Osteoblast (primary cell): ENCODE measurements at regions not wholly inside any gene's neighbourhood (a gene's known extent, or its start where the extent isn't known, plus 50 kb on each side); places are given as distances from the start of the nearest gene placed in this dataset.

Experiments used
- DNase-seq: peaks from one replicate; pipeline ENCODE4 v3.0.0; 2011; ENCODE audit warnings: low spot score, mixed read lengths; ENCODE audit not compliant: insufficient read length; ENCODE audit errors: missing footprints
- H2AFZ ChIP-seq: 2 replicates; pipeline ENCODE4 v1.6.0; 2011; ENCODE audit warnings: mild to moderate bottlenecking, low read length
- H3K27ac ChIP-seq: 2 replicates; pipeline ENCODE4 v1.5.1; 2011; ENCODE audit warnings: mild to moderate bottlenecking, low read depth, low read length, moderate library complexity
- H3K27me3 ChIP-seq: 2 replicates; pipeline ENCODE4 v1.6.0; 2012; ENCODE audit warnings: mild to moderate bottlenecking, control low read depth, inconsistent platforms, low read length, moderate library complexity; ENCODE audit not compliant: insufficient read depth
- H3K36me3 ChIP-seq: 2 replicates; pipeline ENCODE4 v1.5.1; 2011; ENCODE audit warnings: mild to moderate bottlenecking, low read length, control low read depth, moderate library complexity; ENCODE audit not compliant: insufficient read depth
- H3K4me1 ChIP-seq: 2 replicates; pipeline ENCODE4 v1.5.1; 2011; ENCODE audit warnings: mild to moderate bottlenecking, low read length, control low read depth, moderate library complexity; ENCODE audit not compliant: insufficient read depth
- H3K4me2 ChIP-seq: 2 replicates; pipeline ENCODE4 v1.6.0; 2011; ENCODE audit warnings: mild to moderate bottlenecking, low read length; ENCODE audit not compliant: insufficient read depth
- H3K4me3 ChIP-seq: fragments of 200-600 bp; sonication (generic); 3 replicates; pipeline ENCODE4 v1.5.1; 2012; ENCODE audit warnings: mild to moderate bottlenecking, low read length, inconsistent platforms; ENCODE audit not compliant: insufficient read depth
- H3K79me2 ChIP-seq: 2 replicates; pipeline ENCODE4 v1.6.0; 2012; ENCODE audit warnings: mild to moderate bottlenecking, low read length, control low read depth, inconsistent platforms; ENCODE audit not compliant: insufficient read depth
- H3K9me3 ChIP-seq: 2 replicates; pipeline ENCODE4 v1.5.1; 2011; ENCODE audit warnings: low read depth, low read length, control low read depth
- H4K20me1 ChIP-seq: 2 replicates; pipeline ENCODE4 v1.6.0; 2012; ENCODE audit warnings: mild to moderate bottlenecking, low read length, control low read depth; ENCODE audit not compliant: insufficient read depth
- CTCF ChIP-seq: IDR thresholded peaks from 2 replicates; pipeline ENCODE4 v1.5.1; 2011; ENCODE audit warnings: mild to moderate bottlenecking, low read depth, low read length, moderate library complexity; ENCODE audit errors: extremely low read depth

- no peaks in the 10 kb centered on the region for H3K79me2 ChIP-seq
- no peak overlapping the region for H3K4me2 ChIP-seq
- no peaks in the 10 kb centered on the region for H4K20me1 ChIP-seq
- no peaks in the 10 kb centered on the region for H3K36me3 ChIP-seq
- H3K4me1 ChIP-seq, result no peaks in the 10 kb centered on the region
- no peak overlapping the region for H2AFZ ChIP-seq
- no peak overlapping the region for H3K4me3 ChIP-seq
- H3K9me3 ChIP-seq, result no peaks in the 10 kb centered on the region
- DNase-seq, result no peak
- no peaks in the 10 kb centered on the region for H3K27me3 ChIP-seq
- H3K27ac ChIP-seq, result no peak overlapping the region
- no peak for TF ChIP-seq CTCF
These were observed 298.6 kb upstream of the FAM98A start for GRCh38 chr2:33897741-33898140.

GRCh38 chr2:33893824-33894223, 294.7 kb upstream of the FAM98A start:
- Histone ChIP-seq H3K27ac (no peak overlapping the region), H3K9me3 (no peaks in the 10 kb centered on the region), H3K79me2 (no peaks in the 10 kb centered on the region), H3K27me3 (no peaks in the 10 kb centered on the region), H3K36me3 (no peaks in the 10 kb centered on the region), H3K4me2 (no peak overlapping the region), H3K4me3 (no peak overlapping the region), H2AFZ (no peak overlapping the region), H4K20me1 (no peaks in the 10 kb centered on the region), H3K4me1 (no peaks in the 10 kb centered on the region)
- no peak for DNase-seq
- TF ChIP-seq CTCF, result no peak

GRCh38 chr2:33891616-33892015, 292.5 kb upstream of the FAM98A start:
- Histone ChIP-seq H3K27me3 (no peaks in the 10 kb centered on the region), H2AFZ (no peak overlapping the region), H3K36me3 (no peaks in the 10 kb centered on the region), H3K79me2 (no peaks in the 10 kb centered on the region), H3K27ac (no peak overlapping the region), H3K4me2 (no peak overlapping the region), H3K9me3 (no peaks in the 10 kb centered on the region), H3K4me3 (no peak overlapping the region), H3K4me1 (no peaks in the 10 kb centered on the region), H4K20me1 (no peaks in the 10 kb centered on the region)
- no peak for TF ChIP-seq CTCF
- DNase-seq, result no peak

- Histone ChIP-seq H3K4me3 (no peak overlapping the region), H4K20me1 (no peaks in the 10 kb centered on the region)
- no peak for TF ChIP-seq CTCF
These were observed 291.6 kb upstream of the FAM98A start for GRCh38 chr2:33890686-33891085.

More at GRCh38 chr2:33890686-33891085, 291.6 kb upstream of the FAM98A start:
- Histone ChIP-seq H3K4me2 (no peak overlapping the region), H3K79me2 (no peaks in the 10 kb centered on the region), H3K27me3 (no peaks in the 10 kb centered on the region), H3K4me1 (no peaks in the 10 kb centered on the region), H3K9me3 (no peaks in the 10 kb centered on the region), H2AFZ (no peak overlapping the region), H3K27ac (no peak overlapping the region), H3K36me3 (no peaks in the 10 kb centered on the region)
- no peak for DNase-seq
